ENCODE measurements at regions not wholly inside any gene's neighbourhood (a gene's known extent, or its start where the extent isn't known, plus 50 kb on each side); places are given as distances from the start of the nearest gene placed in this dataset.
"Not testable (repeated sequence)": the region's sequence is repeated elsewhere in the genome, so short reads cannot be mapped to it uniquely, and the experiment has no call there.

- no peak overlapping the region for H3K4ac ChIP-seq (ENCODE audit: low read depth, low read length)
- H3K27me3 ChIP-seq (ENCODE audit: insufficient read depth, low read length, poor library complexity) = no peaks in the 10 kb centered on the region
- no peak overlapping the region for H4K5ac ChIP-seq (ENCODE audit: low read length)
- DNase-seq = peak; percentile 34
- H2BK5ac ChIP-seq (ENCODE audit: low read length) = no peak overlapping the region
- no peak overlapping the region for H2BK15ac ChIP-seq (replicated peaks; ENCODE audit: low read depth)
- no CpG with 5 or more reads among the region's 5 CpGs for WGBS (ENCODE audit: extremely low coverage, insufficient coverage, low lambda C conversion rate)
- H3K27ac ChIP-seq (ENCODE audit: low read depth, low read length) = no peak overlapping the region
- no peak overlapping the region for H3K56ac ChIP-seq (ENCODE audit: low read length)
- H2AK5ac ChIP-seq (ENCODE audit: low read length) = no peak overlapping the region
- no peak overlapping the region for H3K9ac ChIP-seq (ENCODE audit: low read length)
- H3K18ac ChIP-seq (ENCODE audit: low read length) = no peak overlapping the region
- H4K8ac ChIP-seq (ENCODE audit: low read depth, low read length) = no peak overlapping the region
- H2BK120ac ChIP-seq (ENCODE audit: low read depth, low read length) = no peak overlapping the region
- no peak overlapping the region for H3K4me2 ChIP-seq (ENCODE audit: low read length)
- no peaks in the 10 kb centered on the region for H3K79me2 ChIP-seq (ENCODE audit: control insufficient read depth, insufficient read depth, low read length)
- H3K23ac ChIP-seq (ENCODE audit: low read length) = no peak overlapping the region
- H3K4me3 ChIP-seq (ENCODE audit: low read length) = no peak overlapping the region
- H3K79me1 ChIP-seq (ENCODE audit: low read length) = no peaks in the 10 kb centered on the region
- no peaks in the 10 kb centered on the region for H3K4me1 ChIP-seq (ENCODE audit: control insufficient read depth, low read depth, low read length)
- no peaks in the 10 kb centered on the region for H3K36me3 ChIP-seq (ENCODE audit: control insufficient read depth, insufficient read depth, low read length)
These were observed 299.1 kb upstream of the MCTP2 start for GRCh38 chr15:93932164-93932776.

GRCh38 chr15:93929375-93930094, 301.8 kb upstream of the MCTP2 start:
- Histone ChIP-seq H2BK15ac (replicated peaks; ENCODE audit: low read depth) (no peak overlapping the region), H3K36me3 (ENCODE audit: control insufficient read depth, insufficient read depth, low read length) (no peaks in the 10 kb centered on the region), H3K27me3 (ENCODE audit: insufficient read depth, low read length, poor library complexity) (no peaks in the 10 kb centered on the region), H4K5ac (ENCODE audit: low read length) (no peak overlapping the region), H3K18ac (ENCODE audit: low read length) (peak overlapping the region; percentile 75), H3K79me1 (ENCODE audit: low read length) (no peaks in the 10 kb centered on the region), H4K8ac (ENCODE audit: low read depth, low read length) (no peak overlapping the region), H3K79me2 (ENCODE audit: control insufficient read depth, insufficient read depth, low read length) (no peaks in the 10 kb centered on the region), H3K4me2 (ENCODE audit: low read length) (no peak overlapping the region), H3K56ac (ENCODE audit: low read length) (no peak overlapping the region), H2AK5ac (ENCODE audit: low read length) (no peak overlapping the region), H2BK120ac (ENCODE audit: low read depth, low read length) (no peak overlapping the region), H2BK5ac (ENCODE audit: low read length) (no peak overlapping the region), H3K23ac (ENCODE audit: low read length) (no peak overlapping the region), H3K27ac (ENCODE audit: low read depth, low read length) (no peak overlapping the region), H3K4me3 (ENCODE audit: low read length) (no peak overlapping the region), H3K4me1 (ENCODE audit: control insufficient read depth, low read depth, low read length) (no peaks in the 10 kb centered on the region), H3K9ac (ENCODE audit: low read length) (no peak overlapping the region), H3K4ac (ENCODE audit: low read depth, low read length) (no peak overlapping the region)
- DNase-seq = peak; percentile 64
- no CpG with 5 or more reads among the region's 7 CpGs for WGBS (ENCODE audit: extremely low coverage, insufficient coverage, low lambda C conversion rate)

GRCh38 chr15:93920204-93920603, 311.2 kb upstream of the MCTP2 start:
- Histone ChIP-seq H3K4ac (ENCODE audit: low read depth, low read length) (no peak overlapping the region), H3K56ac (ENCODE audit: low read length) (no peak overlapping the region), H3K36me3 (ENCODE audit: control insufficient read depth, insufficient read depth, low read length) (no peaks in the 10 kb centered on the region)

GRCh38 chr15:93918801-93919200, 312.6 kb upstream of the MCTP2 start:
- not testable (repeated sequence) for H4K5ac ChIP-seq (ENCODE audit: low read length); H3K27me3 ChIP-seq (ENCODE audit: insufficient read depth, low read length, poor library complexity); H3K23ac ChIP-seq (ENCODE audit: low read length); H3K56ac ChIP-seq (ENCODE audit: low read length); H2AK5ac ChIP-seq (ENCODE audit: low read length); H3K79me2 ChIP-seq (ENCODE audit: control insufficient read depth, insufficient read depth, low read length); H3K27ac ChIP-seq (ENCODE audit: low read depth, low read length); H3K4ac ChIP-seq (ENCODE audit: low read depth, low read length); H3K79me1 ChIP-seq (ENCODE audit: low read length); H3K4me1 ChIP-seq (ENCODE audit: control insufficient read depth, low read depth, low read length); H3K9ac ChIP-seq (ENCODE audit: low read length); H3K4me2 ChIP-seq (ENCODE audit: low read length); H3K36me3 ChIP-seq (ENCODE audit: control insufficient read depth, insufficient read depth, low read length); H2BK15ac ChIP-seq (replicated peaks; ENCODE audit: low read depth); H3K4me3 ChIP-seq (ENCODE audit: low read length); H4K8ac ChIP-seq (ENCODE audit: low read depth, low read length); H2BK5ac ChIP-seq (ENCODE audit: low read length)
- peak; percentile 87 for DNase-seq
- WGBS (ENCODE audit: extremely low coverage, insufficient coverage, low lambda C conversion rate) = no CpG with 5 or more reads among the region's 2 CpGs
- H2BK120ac ChIP-seq (ENCODE audit: low read depth, low read length) = peak overlapping the region; percentile 54
- peak overlapping the region; percentile 94 for H3K18ac ChIP-seq (ENCODE audit: low read length)

More at GRCh38 chr15:93920204-93920603, 311.2 kb upstream of the MCTP2 start:
- H2BK120ac ChIP-seq (ENCODE audit: low read depth, low read length) = no peak overlapping the region
- H3K79me1 ChIP-seq (ENCODE audit: low read length) = no peaks in the 10 kb centered on the region
- no peak overlapping the region for H2AK5ac ChIP-seq (ENCODE audit: low read length)
- H4K8ac ChIP-seq (ENCODE audit: low read depth, low read length) = no peak overlapping the region
- no peak overlapping the region for H3K9ac ChIP-seq (ENCODE audit: low read length)
- H3K27me3 ChIP-seq (ENCODE audit: insufficient read depth, low read length, poor library complexity) = no peaks in the 10 kb centered on the region
- H3K4me3 ChIP-seq (ENCODE audit: low read length) = no peak overlapping the region
- no peaks in the 10 kb centered on the region for H3K79me2 ChIP-seq (ENCODE audit: control insufficient read depth, insufficient read depth, low read length)
- no peak overlapping the region for H3K18ac ChIP-seq (ENCODE audit: low read length)
- no peak overlapping the region for H3K23ac ChIP-seq (ENCODE audit: low read length)
- no peak for DNase-seq
- H4K5ac ChIP-seq (ENCODE audit: low read length) = no peak overlapping the region
- no peak overlapping the region for H2BK5ac ChIP-seq (ENCODE audit: low read length)
- H2BK15ac ChIP-seq (replicated peaks; ENCODE audit: low read depth) = no peak overlapping the region
- peaks cover 2% of the 10 kb centered on the region for H3K4me1 ChIP-seq (ENCODE audit: control insufficient read depth, low read depth, low read length)
- no peak overlapping the region for H3K4me2 ChIP-seq (ENCODE audit: low read length)
- no CpG with 5 or more reads among the region's 4 CpGs for WGBS (ENCODE audit: extremely low coverage, insufficient coverage, low lambda C conversion rate)
- no peak overlapping the region for H3K27ac ChIP-seq (ENCODE audit: low read depth, low read length)

- no peak overlapping the region for H3K56ac ChIP-seq (ENCODE audit: low read length)
- no CpG with 5 or more reads among the region's 1 CpG for WGBS (ENCODE audit: extremely low coverage, insufficient coverage, low lambda C conversion rate)
These were observed 314.2 kb upstream of the MCTP2 start for GRCh38 chr15:93917181-93917580.

More at GRCh38 chr15:93917181-93917580, 314.2 kb upstream of the MCTP2 start:
- H3K4me3 ChIP-seq (ENCODE audit: low read length) = no peak overlapping the region
- no peak overlapping the region for H4K8ac ChIP-seq (ENCODE audit: low read depth, low read length)
- H3K9ac ChIP-seq (ENCODE audit: low read length) = no peak overlapping the region
- H2BK15ac ChIP-seq (replicated peaks; ENCODE audit: low read depth) = no peak overlapping the region
- no peak overlapping the region for H3K23ac ChIP-seq (ENCODE audit: low read length)
- H2BK120ac ChIP-seq (ENCODE audit: low read depth, low read length) = no peak overlapping the region
- no peak overlapping the region for H3K4me2 ChIP-seq (ENCODE audit: low read length)
- DNase-seq = no peak
- H3K4me1 ChIP-seq (ENCODE audit: control insufficient read depth, low read depth, low read length) = peaks cover 2% of the 10 kb centered on the region
- no peak overlapping the region for H2AK5ac ChIP-seq (ENCODE audit: low read length)
- H3K27ac ChIP-seq (ENCODE audit: low read depth, low read length) = no peak overlapping the region
- H3K79me2 ChIP-seq (ENCODE audit: control insufficient read depth, insufficient read depth, low read length) = no peaks in the 10 kb centered on the region
- no peaks in the 10 kb centered on the region for H3K27me3 ChIP-seq (ENCODE audit: insufficient read depth, low read length, poor library complexity)
- no peak overlapping the region for H2BK5ac ChIP-seq (ENCODE audit: low read length)
- H3K79me1 ChIP-seq (ENCODE audit: low read length) = no peaks in the 10 kb centered on the region
- H3K18ac ChIP-seq (ENCODE audit: low read length) = no peak overlapping the region
- H4K5ac ChIP-seq (ENCODE audit: low read length) = no peak overlapping the region
- no peak overlapping the region for H3K4ac ChIP-seq (ENCODE audit: low read depth, low read length)
- no peaks in the 10 kb centered on the region for H3K36me3 ChIP-seq (ENCODE audit: control insufficient read depth, insufficient read depth, low read length)
